Stimulated activated CD4-positive, alpha-beta T cell treated with anti-CD3 and anti-CD28 coated beads, Interleukin-15, amount 100 ng/mL, for 24 hours (primary cell): ENCODE measurements at regions not wholly inside any gene's neighbourhood (a gene's known extent, or its start where the extent isn't known, plus 50 kb on each side); places are given as distances from the start of the nearest gene placed in this dataset.

Experiments used
- DNase-seq: peaks from one replicate; pipeline ENCODE4 v3.0.0-alpha.2; 2020

- DNase-seq: no peak
Measured at GRCh38 chr4:177574446-177574845, 132.2 kb upstream of the AGA start.

GRCh38 chr4:177579649-177580048 lies 137.4 kb upstream of the AGA start:
- DNase-seq: no peak

GRCh38 chr4:177582992-177583391 lies 140.8 kb upstream of the AGA start:
- DNase-seq: no peak

- no peak for DNase-seq
Measured at GRCh38 chr4:177587989-177588388, 145.8 kb upstream of the AGA start.

- no peak for DNase-seq
Measured at GRCh38 chr4:177595386-177595785, 153.1 kb upstream of the AGA start.

- peak; percentile 58 for DNase-seq
Measured at GRCh38 chr4:177596035-177596434, 153.8 kb upstream of the AGA start.

GRCh38 chr4:177596991-177597390 lies 154.8 kb upstream of the AGA start:
- no peak for DNase-seq

- DNase-seq: no peak
Measured at GRCh38 chr4:177605252-177605651, 163.0 kb upstream of the AGA start.

- DNase-seq: no peak
Measured at GRCh38 chr4:177607111-177607573, 164.9 kb upstream of the AGA start.

- no peak for DNase-seq
Measured at GRCh38 chr4:177611974-177612664, 169.9 kb upstream of the AGA start.

GRCh38 chr4:177612684-177613083 lies 170.4 kb upstream of the AGA start:
- no peak for DNase-seq

GRCh38 chr4:177632481-177632880 lies 190.2 kb upstream of the AGA start:
- DNase-seq: no peak

- DNase-seq: no peak
Measured at GRCh38 chr4:177638871-177639270, 196.6 kb upstream of the AGA start.

- no peak for DNase-seq
Measured at GRCh38 chr4:177640864-177641263, 198.6 kb upstream of the AGA start.

GRCh38 chr4:177660223-177660622 lies 218.0 kb upstream of the AGA start:
- DNase-seq: no peak

GRCh38 chr4:177667687-177668086 lies 225.4 kb upstream of the AGA start:
- no peak for DNase-seq

- no peak for DNase-seq
Measured at GRCh38 chr4:177671387-177671786, 229.2 kb upstream of the AGA start.

GRCh38 chr4:177671845-177672244 lies 229.6 kb upstream of the AGA start:
- no peak for DNase-seq

- DNase-seq: no peak
Measured at GRCh38 chr4:177673985-177674489, 231.8 kb upstream of the AGA start.

- DNase-seq: no peak
Measured at GRCh38 chr4:177680308-177680707, 238.1 kb upstream of the AGA start.

GRCh38 chr4:177681902-177682301 lies 239.7 kb upstream of the AGA start:
- no peak for DNase-seq

- DNase-seq: no peak
Measured at GRCh38 chr4:177687117-177687516, 244.9 kb upstream of the AGA start.

GRCh38 chr4:177692907-177693306 lies 250.7 kb upstream of the AGA start:
- no peak for DNase-seq

GRCh38 chr4:177696438-177696966 lies 254.3 kb upstream of the AGA start:
- DNase-seq: no peak
